HCT116 (cell line): ENCODE measurements at regions not wholly inside any gene's neighbourhood (a gene's known extent, or its start where the extent isn't known, plus 50 kb on each side); places are given as distances from the start of the nearest gene placed in this dataset.

Experiments
- ATF3 ChIP-seq: IDR thresholded peaks from 2 replicates; pipeline ENCODE4 v1.6.1; 2012
- CTCF ChIP-seq, 3 experiments: fragments of 200-600 bp in 1 of 3; sonication (generic) in 1 of 3; IDR thresholded peaks in 2 of 3; conservative IDR thresholded peaks in 1 of 3; 2 replicates each; pipeline ENCODE4 v1.5.1; 2012 to 2017; ENCODE audit warnings: low read depth in 2 of 3, low read length in 2 of 3, antibody characterized with exemption in 1 of 3, borderline replicate concordance in 1 of 3, control low read depth in 1 of 3, mild to moderate bottlenecking in 1 of 3, mixed read lengths in 1 of 3, mixed run types in 1 of 3, moderate library complexity in 1 of 3; ENCODE audit not compliant: insufficient read depth in 1 of 3
- EZH2 ChIP-seq: fragments of 200-600 bp; sonication (generic); IDR thresholded peaks from 2 replicates; pipeline ENCODE4 v1.6.1; 2017; ENCODE audit warnings: antibody characterized with exemption, mixed run types
- EZH2phosphoT487 ChIP-seq: fragments of 200-600 bp; IDR thresholded peaks from 2 replicates; pipeline ENCODE4 v1.6.1; 2018; ENCODE audit warnings: antibody characterized with exemption, borderline replicate concordance
- FOSL1 ChIP-seq: IDR thresholded peaks from 2 replicates; pipeline ENCODE4 v1.6.1; 2012; ENCODE audit warnings: low read depth
- POLR2A ChIP-seq: IDR thresholded peaks from 2 replicates; pipeline ENCODE4 v1.7.0; 2011; ENCODE audit warnings: borderline replicate concordance; ENCODE audit not compliant: insufficient read depth, insufficient read length; ENCODE audit errors: extremely low read depth
- POLR2AphosphoS5 ChIP-seq: IDR thresholded peaks from 2 replicates; pipeline ENCODE4 v1.6.1; 2011; ENCODE audit warnings: mild to moderate bottlenecking, low read depth, low read length, moderate library complexity
- RAD21 ChIP-seq: IDR thresholded peaks from 2 replicates; pipeline ENCODE4 v1.6.1; 2012; ENCODE audit warnings: low read depth, mild to moderate bottlenecking
- REST ChIP-seq: IDR thresholded peaks from 2 replicates; pipeline ENCODE4 v1.6.1; 2012; ENCODE audit warnings: low read depth
- SIN3A ChIP-seq: IDR thresholded peaks from 2 replicates; pipeline ENCODE4 v1.6.1; 2012; ENCODE audit warnings: low read depth
- TCF7L2 ChIP-seq: IDR thresholded peaks from 2 replicates; pipeline ENCODE4 v1.7.0; 2011; ENCODE audit warnings: borderline replicate concordance, inconsistent platforms; ENCODE audit not compliant: insufficient read depth, insufficient read length; ENCODE audit errors: extremely low read depth
- YY1 ChIP-seq: IDR thresholded peaks from 2 replicates; pipeline ENCODE4 v1.6.1; 2011; ENCODE audit warnings: low read length, low read depth, moderate library complexity, mild to moderate bottlenecking; ENCODE audit not compliant: insufficient replicate concordance; ENCODE audit errors: extremely low read depth
- ZNF274 ChIP-seq: fragments of 200-500 bp; sonication (Bioruptor generic); IDR thresholded peaks from 2 replicates; pipeline ENCODE4 v1.6.1; 2014; ENCODE audit warnings: mild to moderate bottlenecking, low read depth, low read length, inconsistent platforms
- TF ChIP-seq, protein P1 (sequence below): IDR thresholded peaks from 2 replicates; pipeline ENCODE4 v1.6.1; 2012

GRCh38 chr3:72369681-72370080, 478.6 kb downstream of the SHQ1 start:
- TF ChIP-seq EZH2phosphoT487 (no peak), CTCF (IDR thresholded peaks at IDR 0.05 in 2 of 3, conservative IDR thresholded peaks at IDR 0.05 in 1 of 3; ENCODE audit: borderline replicate concordance in 1 of 3, insufficient read depth in 1 of 3, low read depth in 2 of 3, low read length in 2 of 3) (no peak), POLR2AphosphoS5 (no peak), EZH2 (no peak), POLR2A (no peak), REST (no peak), ZNF274 (no peak), ATF3 (no peak), SIN3A (no peak), FOSL1 (no peak), RAD21 (no peak), TCF7L2 (no peak), YY1 (no peak)
- TF ChIP-seq, protein P1, sequence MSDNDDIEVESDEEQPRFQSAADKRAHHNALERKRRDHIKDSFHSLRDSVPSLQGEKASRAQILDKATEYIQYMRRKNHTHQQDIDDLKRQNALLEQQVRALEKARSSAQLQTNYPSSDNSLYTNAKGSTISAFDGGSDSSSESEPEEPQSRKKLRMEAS: no peak
